HG02938 (cell line): ENCODE measurements at regions not wholly inside any gene's neighbourhood (a gene's known extent, or its start where the extent isn't known, plus 50 kb on each side); places are given as distances from the start of the nearest gene placed in this dataset.

Experiments used
- ATAC-seq: cut with Tn5 transposase; IDR thresholded peaks from one replicate; pipeline ENCODE4 v1.9.1; 2021; ENCODE audit warnings: mild to moderate bottlenecking, moderate library complexity; ENCODE audit not compliant: unreplicated experiment

GRCh38 chr15:70258369-70259027 lies 160.8 kb upstream of the TLE3 start:
- ATAC-seq, result peak; percentile 41

DNA sequence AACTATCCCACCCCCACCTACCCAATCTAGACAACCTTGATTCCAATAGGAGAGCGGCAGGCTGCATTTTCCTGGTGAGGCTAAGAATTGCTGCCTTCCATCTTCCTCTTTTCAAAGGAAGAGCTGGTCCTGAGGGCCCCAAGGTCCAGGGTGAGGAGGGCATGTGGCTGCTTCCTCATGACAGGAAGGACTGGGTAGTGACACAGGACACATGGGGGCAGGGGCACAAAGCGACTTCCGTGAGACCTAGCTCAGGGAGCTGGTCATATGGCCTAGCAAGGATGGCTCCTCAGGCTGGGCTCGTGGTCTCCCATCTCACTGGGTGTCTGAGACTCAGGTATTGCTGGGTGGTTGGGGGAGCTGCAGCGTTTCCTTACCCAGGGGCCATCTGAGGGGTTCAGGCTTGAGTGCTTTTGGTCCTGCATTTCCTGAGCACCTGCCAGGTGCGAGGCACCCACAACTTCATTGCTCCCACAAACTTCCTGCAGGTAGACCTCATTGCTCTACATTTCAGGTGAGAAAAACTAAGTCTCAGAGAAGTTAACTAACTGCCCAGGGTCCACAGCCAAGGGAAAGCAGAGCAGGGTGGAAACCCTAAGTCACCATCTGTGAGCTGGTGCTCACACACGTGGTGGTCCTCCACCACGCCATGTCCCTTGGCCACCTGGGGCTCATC lies 160.0 kb upstream of the TLE3 start:
- ATAC-seq, result no peak

DNA sequence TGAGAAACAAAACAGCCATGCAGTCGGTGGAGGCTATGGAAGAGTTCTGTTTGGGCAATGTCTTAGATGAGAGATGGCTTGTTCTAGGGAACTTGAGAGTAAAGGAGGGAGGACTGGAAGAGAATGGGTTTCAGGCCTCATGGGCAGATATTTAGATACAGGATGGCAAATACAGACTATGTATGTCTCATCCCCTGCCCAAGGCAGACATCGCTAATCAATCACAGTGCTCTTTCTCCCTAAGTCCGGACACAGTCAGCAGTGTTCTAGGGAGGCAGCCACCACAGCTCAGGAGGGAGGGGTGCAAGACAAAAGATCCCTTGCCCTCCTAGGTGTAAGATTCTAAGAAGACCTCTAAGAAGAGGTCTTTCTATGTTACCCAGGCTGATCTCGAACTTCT lies 159.3 kb upstream of the TLE3 start:
- ATAC-seq, result no peak

DNA sequence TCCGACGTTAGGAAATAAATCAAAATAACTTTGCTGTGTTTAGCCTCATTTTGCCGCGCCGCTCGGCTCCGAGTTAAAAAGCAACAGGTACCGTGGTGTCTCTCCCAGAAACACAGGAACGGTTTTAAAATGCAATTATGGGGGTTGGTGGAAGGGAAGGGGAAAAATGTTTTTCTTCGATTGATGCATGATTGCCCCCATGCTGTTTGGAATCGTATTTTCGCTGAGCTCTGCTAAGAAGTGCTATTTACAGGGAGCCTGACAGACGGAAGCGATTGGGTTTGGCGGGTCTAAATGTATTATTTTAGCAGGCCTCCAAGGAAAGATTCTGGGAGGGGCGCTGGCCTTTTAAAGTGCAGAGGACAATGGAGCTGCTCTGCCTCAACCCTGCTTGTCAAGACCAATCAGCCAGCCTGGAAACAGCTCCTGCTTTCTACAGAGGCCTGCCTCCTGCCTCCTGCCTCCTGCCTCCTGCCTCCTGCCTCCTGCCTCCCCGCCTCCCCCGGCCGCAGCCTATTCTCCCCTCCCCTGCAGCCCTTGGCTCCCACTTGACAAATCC lies 156.7 kb upstream of the TLE3 start:
- ATAC-seq, result no peak

DNA sequence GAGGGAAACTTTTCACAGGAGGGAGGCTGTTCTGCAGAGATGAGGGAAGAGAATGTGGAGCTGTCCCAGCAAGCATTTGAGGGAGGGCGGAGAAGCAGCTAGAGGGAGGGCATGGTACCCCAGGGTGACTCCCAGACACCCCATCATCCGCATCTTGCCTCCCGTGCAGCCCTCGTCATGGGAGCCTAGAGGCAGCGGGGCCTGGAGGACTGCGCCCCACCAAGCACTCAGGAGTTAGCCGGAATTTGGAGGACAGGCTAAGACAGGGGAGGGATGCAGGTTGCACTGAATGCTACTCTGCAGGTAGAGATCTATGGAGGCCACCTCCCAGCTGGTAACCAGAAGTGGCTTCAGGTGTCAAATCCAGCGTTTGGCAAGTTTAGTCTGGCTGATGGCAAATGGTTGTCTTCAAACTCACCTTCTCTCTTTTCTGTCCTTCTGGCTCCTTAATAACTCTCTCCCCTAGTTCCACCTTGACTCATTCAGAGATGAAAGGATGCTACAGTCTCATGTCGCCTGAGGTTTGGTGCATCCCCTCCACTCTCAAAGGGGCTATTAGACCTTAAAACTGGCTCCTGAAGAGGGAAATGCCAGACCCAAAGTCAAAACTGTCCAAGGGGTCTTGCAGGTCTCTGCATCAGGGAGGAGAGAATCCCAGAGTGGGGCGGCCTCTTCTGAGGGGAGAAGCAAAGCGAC lies 155.9 kb upstream of the TLE3 start:
- no peak for ATAC-seq

- ATAC-seq, result no peak
Measured at GRCh38 chr15:70252951-70253320, 155.2 kb upstream of the TLE3 start.

DNA sequence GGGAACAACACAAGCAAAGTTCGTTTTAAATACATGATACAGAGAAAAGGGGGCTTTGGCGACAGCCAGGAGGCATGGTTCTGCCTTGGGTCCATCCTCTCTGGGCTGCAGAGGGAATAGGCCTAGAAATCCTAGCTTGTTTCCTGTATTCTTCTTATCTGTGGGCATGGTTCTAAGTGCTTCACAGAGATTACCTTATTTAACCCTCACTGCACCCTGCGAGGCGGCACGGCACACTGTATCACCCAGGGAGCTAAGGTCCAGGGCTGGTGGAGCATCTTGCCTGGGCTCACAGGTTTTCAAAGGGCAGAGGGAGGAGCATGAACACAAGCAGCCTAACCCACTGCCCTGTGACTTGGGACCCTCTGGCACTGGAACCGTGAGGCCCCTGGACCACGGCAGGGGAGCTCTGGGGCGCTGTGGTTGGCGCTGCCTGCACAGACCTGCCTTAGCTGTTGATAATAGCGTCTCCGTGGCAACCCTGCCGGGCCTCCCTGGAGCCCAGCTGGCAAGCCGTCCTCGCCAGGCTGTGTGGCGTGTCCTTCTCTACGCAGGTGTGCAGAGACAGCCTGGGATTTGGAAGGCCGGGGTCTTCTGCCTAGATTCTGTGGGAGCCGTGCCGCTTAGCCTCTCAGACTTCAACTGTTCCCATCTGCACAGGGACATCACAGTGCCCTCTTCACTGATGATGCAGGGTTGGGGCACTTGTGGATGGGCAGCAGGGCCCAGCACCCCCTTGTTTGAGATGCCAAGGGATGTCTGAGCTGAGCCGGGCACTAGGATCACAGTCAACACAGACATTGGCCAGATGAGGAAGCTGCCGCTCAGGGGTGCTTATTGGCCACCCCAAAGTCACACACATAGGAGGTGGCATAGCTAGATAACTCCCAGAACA lies 154.6 kb upstream of the TLE3 start:
- no peak for ATAC-seq

DNA sequence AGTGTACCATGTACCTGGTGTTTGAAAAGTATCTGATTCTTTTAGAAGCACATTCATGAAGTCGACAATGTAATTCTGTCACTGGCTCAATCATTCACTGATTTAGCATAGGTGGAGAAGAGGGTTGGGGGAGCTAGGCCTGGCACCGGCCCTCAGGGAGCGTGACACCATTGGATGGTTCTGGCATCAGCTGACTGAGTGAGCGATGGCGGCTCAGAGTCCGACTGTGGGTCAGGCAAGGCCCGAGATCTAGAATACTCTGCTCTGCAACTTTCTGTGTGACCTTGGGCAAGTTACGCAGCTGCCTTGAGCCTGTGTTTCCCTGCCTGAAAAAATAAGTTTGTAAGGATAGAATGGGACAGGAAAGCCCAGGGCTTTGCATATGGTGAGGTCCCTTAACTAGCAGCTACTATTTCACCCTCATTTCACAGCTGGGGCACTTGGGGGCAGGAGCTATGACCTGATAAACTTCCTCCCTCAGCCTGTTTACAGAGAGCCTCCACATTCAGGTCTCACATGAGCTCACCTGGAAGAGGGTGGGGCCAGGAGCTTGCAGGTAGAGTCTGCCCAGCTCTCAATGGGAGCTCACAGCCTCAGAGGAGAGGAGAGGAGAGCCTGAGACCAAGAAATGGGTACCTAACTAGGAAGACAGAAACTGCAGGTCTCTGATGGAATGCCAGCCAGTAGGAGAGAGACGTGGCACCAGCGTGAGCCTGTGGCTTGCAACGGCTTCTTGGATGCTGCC lies 153.7 kb upstream of the TLE3 start:
- no peak for ATAC-seq

DNA sequence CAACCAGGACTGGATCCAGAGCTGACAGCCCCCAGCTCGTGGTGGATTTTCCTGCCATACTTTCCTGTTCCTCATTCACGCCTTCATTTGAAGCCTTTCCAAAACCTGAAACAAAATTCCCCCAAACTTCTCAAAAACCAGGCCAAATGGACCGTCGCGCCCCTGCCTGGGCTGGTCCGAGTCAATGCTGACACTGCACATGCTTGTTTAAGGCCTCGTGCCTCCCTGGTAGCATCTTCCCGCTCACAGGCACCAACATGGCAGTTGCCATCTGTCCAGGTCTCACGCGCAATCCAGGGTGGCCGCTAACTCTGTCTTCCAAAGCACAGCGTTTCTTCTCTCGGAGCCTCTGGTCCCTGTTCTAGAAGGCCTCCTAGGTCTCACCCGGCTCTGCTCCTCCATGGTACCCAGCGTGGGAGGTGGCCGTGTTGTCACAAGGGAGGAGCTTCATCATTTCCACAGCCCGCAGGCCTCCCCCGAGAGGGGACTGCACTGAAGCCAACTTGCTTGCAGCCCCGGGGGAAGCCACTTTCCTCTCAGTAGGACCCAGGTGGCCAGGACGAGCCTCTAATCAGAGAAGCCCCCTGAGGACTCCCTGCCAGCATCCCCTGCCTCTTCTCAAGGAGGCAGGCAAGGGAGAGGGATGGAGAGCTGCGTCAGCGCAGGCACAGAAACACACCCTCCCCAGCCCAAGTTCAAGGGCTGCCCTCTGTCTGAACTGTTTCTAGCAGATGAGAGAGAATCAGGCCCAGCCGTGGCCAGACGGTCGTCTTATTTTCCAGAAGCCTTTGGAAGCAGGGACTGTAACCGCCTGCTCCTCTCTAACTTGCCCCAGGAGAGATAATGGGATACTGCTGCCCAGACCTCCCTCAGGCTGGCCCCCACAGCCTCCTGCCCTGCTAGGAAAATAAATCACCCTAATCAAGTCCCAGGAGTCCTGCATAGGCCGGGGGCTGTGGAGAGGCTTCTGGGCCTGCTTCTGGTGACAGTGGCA lies 152.8 kb upstream of the TLE3 start:
- no peak for ATAC-seq

GRCh38 chr15:70249616-70250015 lies 151.9 kb upstream of the TLE3 start:
- no peak for ATAC-seq

DNA sequence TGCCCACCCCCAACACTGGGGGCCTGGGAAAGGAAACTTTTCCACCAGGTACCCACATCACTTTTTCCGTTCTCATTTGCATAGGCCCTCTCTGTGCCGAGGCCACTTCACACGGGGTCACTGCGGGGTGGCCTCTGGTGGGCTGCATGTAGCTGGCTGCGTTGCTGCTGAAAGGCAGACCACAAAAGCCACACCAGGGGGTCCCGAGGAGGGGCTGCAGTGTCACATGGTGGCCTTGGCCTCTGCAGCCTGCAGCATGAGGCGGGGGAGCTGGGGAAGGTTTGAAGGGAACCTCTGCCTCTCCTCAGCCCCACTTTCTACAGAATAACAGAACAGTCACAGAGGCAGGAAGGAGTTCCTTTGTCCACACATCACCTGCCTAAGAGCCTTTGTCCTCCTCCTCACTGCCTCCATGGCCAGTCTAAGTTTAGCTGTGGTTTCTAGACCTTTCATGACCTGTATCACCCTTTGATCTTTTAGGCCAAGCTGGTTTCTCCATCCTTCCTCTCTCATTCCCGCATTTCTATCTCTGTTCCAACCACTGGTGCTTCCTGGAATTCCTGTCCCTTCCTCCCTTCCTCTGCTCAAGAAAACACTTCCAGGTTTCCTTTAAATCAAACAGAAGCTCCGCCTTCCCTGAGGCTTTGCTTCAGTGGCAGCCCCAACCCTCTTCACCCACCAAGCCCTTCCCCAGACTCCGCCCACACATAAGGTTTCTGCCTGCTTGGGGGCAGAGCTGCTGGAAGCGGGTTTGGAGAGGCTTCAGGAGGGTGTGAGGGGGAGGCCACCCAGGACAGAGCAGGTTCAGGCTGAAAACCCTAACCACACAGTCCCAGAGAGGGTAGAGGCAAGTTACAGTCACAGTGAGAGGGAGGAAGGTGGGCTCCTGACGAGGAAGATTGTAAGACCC lies 150.7 kb upstream of the TLE3 start:
- no peak for ATAC-seq

GRCh38 chr15:70247281-70247680 lies 149.6 kb upstream of the TLE3 start:
- no peak for ATAC-seq

DNA sequence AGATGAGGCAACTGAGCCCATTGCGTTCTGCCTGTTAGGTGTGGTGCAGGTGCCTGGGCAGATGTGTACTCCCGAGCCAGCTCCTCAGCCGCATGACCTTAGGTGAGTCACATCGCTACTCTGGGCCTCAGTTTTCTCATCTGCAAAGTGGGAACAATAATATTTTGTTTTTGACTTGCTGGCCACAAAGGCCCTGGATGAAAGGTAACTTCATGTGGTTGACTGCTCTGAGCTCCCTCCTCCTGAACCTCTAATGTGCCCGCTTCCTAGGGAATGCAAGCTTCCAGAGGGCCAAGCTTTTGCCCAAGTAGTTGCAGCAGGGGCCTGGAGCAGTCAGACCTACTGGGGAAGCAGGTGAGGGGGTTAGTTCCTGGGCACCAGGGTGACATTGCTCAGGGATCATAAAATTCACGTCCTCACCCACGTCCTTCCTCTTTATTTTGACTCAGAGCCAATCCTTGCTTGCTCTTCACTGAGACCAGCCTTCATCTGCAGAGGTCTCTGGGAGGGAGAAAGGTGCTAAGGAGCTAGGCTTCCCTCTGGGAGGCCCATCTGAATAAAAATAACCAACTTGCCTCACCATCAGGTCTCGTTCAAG lies 149.0 kb upstream of the TLE3 start:
- ATAC-seq, result no peak

DNA sequence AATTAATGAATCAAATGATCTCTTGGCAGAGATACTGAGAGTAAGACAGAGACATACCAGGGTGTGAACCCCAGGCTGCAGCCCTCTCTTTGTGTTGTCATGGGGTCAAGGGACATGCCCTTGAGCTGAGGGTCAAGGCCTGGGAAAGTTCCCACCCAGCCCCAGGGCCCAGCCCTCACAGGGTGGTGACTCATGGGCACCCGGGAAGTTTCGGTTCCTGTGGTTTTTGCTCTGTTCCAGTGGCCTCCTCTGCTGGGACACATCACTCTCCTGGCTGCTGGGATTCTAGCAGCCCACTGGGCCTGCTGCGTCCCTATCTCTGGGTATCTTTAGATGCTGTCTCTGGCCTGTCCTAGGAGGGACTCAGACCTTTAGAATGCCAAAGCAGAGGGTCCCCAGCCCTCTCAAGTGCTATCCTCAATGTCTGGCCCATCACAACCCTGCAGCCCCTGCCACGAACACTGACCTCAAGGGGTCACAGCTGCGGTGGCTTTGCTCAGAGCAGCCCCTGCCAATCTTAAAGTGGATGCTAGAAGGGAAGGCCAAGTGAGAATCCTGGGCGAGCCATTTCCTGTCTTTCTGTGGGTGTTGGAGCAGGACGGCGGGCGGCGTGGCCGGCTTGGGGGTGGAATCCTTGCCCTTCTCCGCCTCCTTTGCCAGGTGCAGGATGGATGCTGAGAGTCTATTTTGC lies 148.4 kb upstream of the TLE3 start:
- ATAC-seq, result no peak

GRCh38 chr15:70244978-70245542 lies 147.3 kb upstream of the TLE3 start:
- ATAC-seq, result no peak

- no peak for ATAC-seq
Measured at GRCh38 chr15:70243686-70244540, 146.2 kb upstream of the TLE3 start.
